HEK293T (cell line): ENCODE measurements at regions not wholly inside any gene's neighbourhood (a gene's known extent, or its start where the extent isn't known, plus 50 kb on each side); places are given as distances from the start of the nearest gene placed in this dataset.

ENCODE experiments used
- BHLHE40 ChIP-seq: fragments of 450-650 bp; IDR thresholded peaks from 2 replicates; pipeline ENCODE4 v1.6.1; 2016; ENCODE audit warnings: mild to moderate bottlenecking, moderate library complexity, borderline replicate concordance
- ELF4 ChIP-seq: fragments of 450-650 bp; IDR thresholded peaks from 2 replicates; pipeline ENCODE4 v1.6.1; 2017; ENCODE audit warnings: antibody characterized with exemption
- FOXA1 ChIP-seq: fragments of 450-650 bp; IDR thresholded peaks from 2 replicates; pipeline ENCODE4 v1.6.1; 2016; ENCODE audit warnings: mild to moderate bottlenecking
- FOXK2 ChIP-seq: fragments of 450-650 bp; IDR thresholded peaks from 2 replicates; pipeline ENCODE4 v1.6.1; 2016; ENCODE audit warnings: mild to moderate bottlenecking
- SP1 ChIP-seq: fragments of 450-650 bp; IDR thresholded peaks from 2 replicates; pipeline ENCODE4 v1.6.1; 2017
- SUZ12 ChIP-seq: fragments of 450-650 bp; IDR thresholded peaks from 2 replicates; pipeline ENCODE4 v1.6.1; 2016; ENCODE audit warnings: mild to moderate bottlenecking

DNA sequence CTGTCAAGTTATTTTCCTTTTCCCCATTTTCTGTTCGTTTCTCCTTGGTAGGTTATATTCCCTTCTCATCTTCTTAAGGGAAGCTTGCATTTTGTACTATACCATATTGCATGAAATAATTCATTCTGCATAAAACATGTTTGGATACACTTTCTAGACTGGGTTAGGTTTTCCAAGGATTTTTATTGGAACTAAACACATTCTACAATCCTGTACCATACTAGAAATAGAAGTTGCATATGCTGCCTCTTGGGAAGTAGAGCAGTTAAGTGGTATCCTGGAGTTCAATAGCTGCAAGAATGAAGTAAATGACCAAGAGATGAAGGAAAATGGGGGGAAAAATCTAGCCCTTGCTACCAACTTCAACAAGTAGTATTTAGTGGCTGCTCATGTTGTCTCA lies 393.7 kb upstream of the SLIT2 start:
- TF ChIP-seq BHLHE40: no peak
- no peak for TF ChIP-seq ELF4
- no peak for TF ChIP-seq SUZ12
- no peak for TF ChIP-seq SP1
- no peak for TF ChIP-seq FOXA1
- TF ChIP-seq FOXK2: no peak
